ENCODE measurements at regions not wholly inside any gene's neighbourhood (a gene's known extent, or its start where the extent isn't known, plus 50 kb on each side); places are given as distances from the start of the nearest gene placed in this dataset.

DNA sequence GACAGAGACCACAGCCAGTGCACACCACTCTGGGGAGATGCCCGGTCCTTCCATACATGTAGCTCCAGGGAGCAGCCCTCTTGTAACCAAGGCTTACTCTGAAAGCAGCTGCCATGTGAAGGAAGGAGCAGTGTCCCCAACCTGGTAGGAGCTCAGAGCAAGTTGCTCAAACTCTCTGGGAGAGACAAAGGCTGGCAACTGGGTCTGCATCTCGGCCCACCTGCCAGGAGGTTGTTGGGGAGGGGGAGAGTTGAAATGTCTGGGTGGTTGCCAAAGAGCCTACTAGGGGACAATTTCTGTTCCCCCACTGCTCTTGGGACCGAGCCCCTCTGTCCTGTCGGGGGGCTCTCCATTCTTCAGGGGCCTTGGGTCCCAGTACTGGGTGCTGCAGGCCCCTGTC lies 309.9 kb downstream of the TLE3 start:
- WGBS (ENCODE audit: low lambda C conversion rate) = 50% methylated on average over 3 of the region's 4 CpGs
- TF ChIP-seq EZH2phosphoT487 (IDR thresholded peaks at IDR 0.05; ENCODE audit: borderline replicate concordance, low read depth) (no peak), NRF1 (IDR thresholded peaks at IDR 0.05; ENCODE audit: low read depth, low read length) (no peak), TAF1 (IDR thresholded peaks at IDR 0.05; ENCODE audit: borderline replicate concordance, low read depth, low read length) (no peak), RCOR1 (IDR thresholded peaks at IDR 0.05; ENCODE audit: low read length) (no peak), JUND (IDR thresholded peaks at IDR 0.05) (no peak)
- TF ChIP-seq, protein P1, sequence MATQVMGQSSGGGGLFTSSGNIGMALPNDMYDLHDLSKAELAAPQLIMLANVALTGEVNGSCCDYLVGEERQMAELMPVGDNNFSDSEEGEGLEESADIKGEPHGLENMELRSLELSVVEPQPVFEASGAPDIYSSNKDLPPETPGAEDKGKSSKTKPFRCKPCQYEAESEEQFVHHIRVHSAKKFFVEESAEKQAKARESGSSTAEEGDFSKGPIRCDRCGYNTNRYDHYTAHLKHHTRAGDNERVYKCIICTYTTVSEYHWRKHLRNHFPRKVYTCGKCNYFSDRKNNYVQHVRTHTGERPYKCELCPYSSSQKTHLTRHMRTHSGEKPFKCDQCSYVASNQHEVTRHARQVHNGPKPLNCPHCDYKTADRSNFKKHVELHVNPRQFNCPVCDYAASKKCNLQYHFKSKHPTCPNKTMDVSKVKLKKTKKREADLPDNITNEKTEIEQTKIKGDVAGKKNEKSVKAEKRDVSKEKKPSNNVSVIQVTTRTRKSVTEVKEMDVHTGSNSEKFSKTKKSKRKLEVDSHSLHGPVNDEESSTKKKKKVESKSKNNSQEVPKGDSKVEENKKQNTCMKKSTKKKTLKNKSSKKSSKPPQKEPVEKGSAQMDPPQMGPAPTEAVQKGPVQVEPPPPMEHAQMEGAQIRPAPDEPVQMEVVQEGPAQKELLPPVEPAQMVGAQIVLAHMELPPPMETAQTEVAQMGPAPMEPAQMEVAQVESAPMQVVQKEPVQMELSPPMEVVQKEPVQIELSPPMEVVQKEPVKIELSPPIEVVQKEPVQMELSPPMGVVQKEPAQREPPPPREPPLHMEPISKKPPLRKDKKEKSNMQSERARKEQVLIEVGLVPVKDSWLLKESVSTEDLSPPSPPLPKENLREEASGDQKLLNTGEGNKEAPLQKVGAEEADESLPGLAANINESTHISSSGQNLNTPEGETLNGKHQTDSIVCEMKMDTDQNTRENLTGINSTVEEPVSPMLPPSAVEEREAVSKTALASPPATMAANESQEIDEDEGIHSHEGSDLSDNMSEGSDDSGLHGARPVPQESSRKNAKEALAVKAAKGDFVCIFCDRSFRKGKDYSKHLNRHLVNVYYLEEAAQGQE (IDR thresholded peaks at IDR 0.05; ENCODE audit: low read depth, low read length) = no peak
- TF ChIP-seq, protein P2, sequence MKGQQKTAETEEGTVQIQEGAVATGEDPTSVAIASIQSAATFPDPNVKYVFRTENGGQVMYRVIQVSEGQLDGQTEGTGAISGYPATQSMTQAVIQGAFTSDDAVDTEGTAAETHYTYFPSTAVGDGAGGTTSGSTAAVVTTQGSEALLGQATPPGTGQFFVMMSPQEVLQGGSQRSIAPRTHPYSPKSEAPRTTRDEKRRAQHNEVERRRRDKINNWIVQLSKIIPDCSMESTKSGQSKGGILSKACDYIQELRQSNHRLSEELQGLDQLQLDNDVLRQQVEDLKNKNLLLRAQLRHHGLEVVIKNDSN (IDR thresholded peaks at IDR 0.05; ENCODE audit: borderline replicate concordance, low read depth) = no peak
- Histone ChIP-seq H3K9me2 (no peaks in the 10 kb centered on the region), H3F3A (replicated peaks; ENCODE audit: insufficient read depth) (no peaks in the 10 kb centered on the region), H3K36me3 (replicated peaks in 1 of 2; ENCODE audit: control insufficient read depth in 1 of 2, insufficient read depth in 2 of 2, low read length in 1 of 2) (no peaks in the 10 kb centered on the region), H3K4me2 (no peak overlapping the region), H3K27ac (ENCODE audit: low read depth in 2 of 2, low read length in 1 of 2) (no peak overlapping the region), H3K4me1 (ENCODE audit: control insufficient read depth in 1 of 2, insufficient read depth in 2 of 2, low read depth in 1 of 2, low read length in 1 of 2) (no peaks in the 10 kb centered on the region; a peak in 1 of 4 replicates), H2AFZ (ENCODE audit: low read depth) (no peak overlapping the region), H3K27me3 (ENCODE audit: insufficient read depth) (no peaks in the 10 kb centered on the region), H4K20me1 (ENCODE audit: insufficient read depth) (no peaks in the 10 kb centered on the region), H3K9me3 (no peaks in the 10 kb centered on the region), H3K9ac (no peak overlapping the region), H3K4me3 (ENCODE audit: low read depth in 2 of 2, low read length in 1 of 2) (no peak overlapping the region), H3K79me2 (ENCODE audit: insufficient read depth) (no peaks in the 10 kb centered on the region)
- DNase-seq = no peak
- POLR2A ChIA-PET = no interaction called here
- CTCF ChIA-PET = no interaction called here

DNA sequence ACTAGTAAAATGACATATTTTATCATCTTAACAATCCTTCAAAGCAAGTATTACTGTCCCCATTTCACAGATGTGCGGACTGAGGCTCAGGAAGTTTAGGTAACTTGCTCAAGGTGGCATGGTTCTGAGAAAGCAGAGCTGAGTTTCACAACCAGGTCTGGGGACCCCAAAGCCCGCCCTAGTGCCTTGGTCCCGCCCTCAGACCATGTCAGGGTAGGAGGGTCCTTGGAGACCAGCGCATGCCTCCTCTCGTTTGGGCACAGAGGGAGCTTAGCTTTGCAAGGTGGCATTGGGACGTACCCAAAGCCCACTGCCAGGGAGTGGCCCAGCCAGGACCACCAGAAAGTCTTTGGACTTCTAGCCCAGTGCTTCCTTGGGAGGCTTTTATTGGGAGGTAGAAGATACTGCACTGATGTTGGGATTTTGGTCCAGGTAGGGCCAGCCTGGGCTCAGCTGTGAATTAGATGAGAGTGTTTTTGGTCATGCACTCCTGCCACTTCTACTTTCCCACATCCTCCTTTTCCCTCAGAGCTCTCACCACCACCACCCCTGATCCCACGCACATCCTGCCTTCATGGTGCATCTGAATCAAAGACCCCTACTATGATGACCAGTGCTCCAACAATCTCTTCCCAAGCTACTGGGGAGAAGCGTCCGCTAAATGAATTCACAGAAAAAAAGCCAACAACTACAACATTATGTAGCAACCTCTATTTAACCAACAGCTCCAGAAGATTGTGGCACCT lies 307.9 kb downstream of the TLE3 start:
- 55% methylated on average over 6 of the region's 9 CpGs for WGBS (ENCODE audit: low lambda C conversion rate)
- TF ChIP-seq TEAD4 (IDR thresholded peaks at IDR 0.05; ENCODE audit: borderline replicate concordance, insufficient read depth) (no peak), TAF1 (IDR thresholded peaks at IDR 0.05; ENCODE audit: borderline replicate concordance, low read depth, low read length) (no peak), NRF1 (IDR thresholded peaks at IDR 0.05; ENCODE audit: low read depth, low read length) (no peak), YY1 (IDR thresholded peaks at IDR 0.05; ENCODE audit: low read depth) (no peak), RXRA (IDR thresholded peaks at IDR 0.05; ENCODE audit: borderline replicate concordance, low read depth) (no peak), TCF12 (IDR thresholded peaks at IDR 0.05) (no peak)
- TF ChIP-seq, protein P3, sequence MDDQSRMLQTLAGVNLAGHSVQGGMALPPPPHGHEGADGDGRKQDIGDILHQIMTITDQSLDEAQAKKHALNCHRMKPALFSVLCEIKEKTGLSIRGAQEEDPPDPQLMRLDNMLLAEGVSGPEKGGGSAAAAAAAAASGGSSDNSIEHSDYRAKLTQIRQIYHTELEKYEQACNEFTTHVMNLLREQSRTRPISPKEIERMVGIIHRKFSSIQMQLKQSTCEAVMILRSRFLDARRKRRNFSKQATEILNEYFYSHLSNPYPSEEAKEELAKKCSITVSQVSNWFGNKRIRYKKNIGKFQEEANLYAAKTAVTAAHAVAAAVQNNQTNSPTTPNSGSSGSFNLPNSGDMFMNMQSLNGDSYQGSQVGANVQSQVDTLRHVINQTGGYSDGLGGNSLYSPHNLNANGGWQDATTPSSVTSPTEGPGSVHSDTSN (IDR thresholded peaks at IDR 0.05) = no peak
- TF ChIP-seq, protein P4, sequence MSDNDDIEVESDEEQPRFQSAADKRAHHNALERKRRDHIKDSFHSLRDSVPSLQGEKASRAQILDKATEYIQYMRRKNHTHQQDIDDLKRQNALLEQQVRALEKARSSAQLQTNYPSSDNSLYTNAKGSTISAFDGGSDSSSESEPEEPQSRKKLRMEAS (IDR thresholded peaks at IDR 0.05; ENCODE audit: low read depth) = no peak
- Histone ChIP-seq H2AFZ (ENCODE audit: low read depth) (no peak overlapping the region), H3K4me1 (ENCODE audit: control insufficient read depth in 1 of 2, insufficient read depth in 2 of 2, low read depth in 1 of 2, low read length in 1 of 2) (peaks cover 0 to 3% of the 10 kb centered on the region in 2 experiments; a peak in 1 of 4 replicates), H3K9me2 (no peaks in the 10 kb centered on the region), H3K27ac (ENCODE audit: low read depth in 2 of 2, low read length in 1 of 2) (no peak overlapping the region), H3K4me3 (ENCODE audit: low read depth in 2 of 2, low read length in 1 of 2) (no peak overlapping the region), H3K79me2 (ENCODE audit: insufficient read depth) (no peaks in the 10 kb centered on the region), H4K20me1 (ENCODE audit: insufficient read depth) (no peaks in the 10 kb centered on the region), H3K4me2 (no peak overlapping the region), H3K36me3 (replicated peaks in 1 of 2; ENCODE audit: control insufficient read depth in 1 of 2, insufficient read depth in 2 of 2, low read length in 1 of 2) (no peaks in the 10 kb centered on the region), H3F3A (replicated peaks; ENCODE audit: insufficient read depth) (no peaks in the 10 kb centered on the region), H3K9me3 (no peaks in the 10 kb centered on the region), H3K9ac (no peak overlapping the region), H3K27me3 (ENCODE audit: insufficient read depth) (no peaks in the 10 kb centered on the region)
- ChIA-PET POLR2A (no interaction called here), CTCF (interaction anchor here (0.9 kb wide), 2 partner anchors 38 to 61 kb away, joined by 3 to 4 read pairs; no protein-coding TSS in a partner anchor)
- peak; percentile 4 for DNase-seq

Measured in SK-N-SH (cell line).